Breast epithelium (tissue), 4 donors: ENCODE measurements at regions not wholly inside any gene's neighbourhood (a gene's known extent, or its start where the extent isn't known, plus 50 kb on each side); places are given as distances from the start of the nearest gene placed in this dataset.
A peak's percentile ranks its signal among the peaks of the same experiment; 100 is the strongest.

Source experiments
- DNase-seq, 2 donors: peaks; one replicate each; pipeline ENCODE4 v3.0.0-alpha.2; 2019; ENCODE audit warnings: low spot score in 2 of 2
- H3K27ac ChIP-seq, 2 donors: fragments of 200-600 bp; sonication (generic) in 1 of 2; one replicate each; pipeline ENCODE4 v1.5.1; 2016 to 2019; ENCODE audit warnings: mild to moderate bottlenecking in 1 of 2
- H3K27me3 ChIP-seq, 2 donors: fragments of 200-600 bp; sonication (generic) in 1 of 2; one replicate each; pipeline versions ENCODE4 v1.5.1 to v1.6.0; 2017 to 2019; ENCODE audit warnings: control low read depth in 1 of 2, mild to moderate bottlenecking in 1 of 2
- H3K36me3 ChIP-seq: fragments of 200-600 bp; one replicate; pipeline ENCODE4 v1.5.1; 2019
- H3K4me1 ChIP-seq, 2 donors: fragments of 200-600 bp; sonication (generic); one replicate each; pipeline ENCODE4 v1.5.1; 2016 to 2019; ENCODE audit warnings: control low read depth in 1 of 2
- H3K4me3 ChIP-seq, 3 donors: fragments of 200-600 bp; sonication (generic); 1 replicate in 2 of 3; 2 replicates in 1 of 3; pipeline ENCODE4 v1.5.1; 2016 to 2019; ENCODE audit warnings: mild to moderate bottlenecking in 3 of 3, moderate library complexity in 2 of 3
- H3K9me3 ChIP-seq, 2 donors: fragments of 200-600 bp; sonication (generic) in 1 of 2; one replicate each; pipeline ENCODE4 v1.5.1; 2016 to 2019; ENCODE audit warnings: control low read depth in 1 of 2
- POLR2A ChIP-seq: fragments of 450-650 bp; IDR thresholded peaks from one replicate; pipeline ENCODE4 v1.6.1; 2016; ENCODE audit warnings: antibody characterized with exemption, mild to moderate bottlenecking, moderate library complexity
- POLR2AphosphoS5 ChIP-seq, 3 donors: sonication (generic); formaldehyde crosslinking; IDR thresholded peaks; one replicate each; pipeline ENCODE4 v1.6.1; 2017; ENCODE audit warnings: antibody characterized with exemption in 3 of 3
- intact Hi-C: fragments of 100-400 bp; cut with DNase I; formaldehyde crosslinking; loops from one replicate; pipeline ENCODE4 v1.15.1; 2023; ENCODE audit warnings: low total_unique reads
- TF ChIP-seq, protein P1 (sequence below), 3 donors: fragments of 450-650 bp; IDR thresholded peaks; one replicate each; pipeline ENCODE4 v1.5.1; 2016 to 2017; ENCODE audit warnings: antibody characterized with exemption in 3 of 3, mild to moderate bottlenecking in 3 of 3, moderate library complexity in 3 of 3

DNA sequence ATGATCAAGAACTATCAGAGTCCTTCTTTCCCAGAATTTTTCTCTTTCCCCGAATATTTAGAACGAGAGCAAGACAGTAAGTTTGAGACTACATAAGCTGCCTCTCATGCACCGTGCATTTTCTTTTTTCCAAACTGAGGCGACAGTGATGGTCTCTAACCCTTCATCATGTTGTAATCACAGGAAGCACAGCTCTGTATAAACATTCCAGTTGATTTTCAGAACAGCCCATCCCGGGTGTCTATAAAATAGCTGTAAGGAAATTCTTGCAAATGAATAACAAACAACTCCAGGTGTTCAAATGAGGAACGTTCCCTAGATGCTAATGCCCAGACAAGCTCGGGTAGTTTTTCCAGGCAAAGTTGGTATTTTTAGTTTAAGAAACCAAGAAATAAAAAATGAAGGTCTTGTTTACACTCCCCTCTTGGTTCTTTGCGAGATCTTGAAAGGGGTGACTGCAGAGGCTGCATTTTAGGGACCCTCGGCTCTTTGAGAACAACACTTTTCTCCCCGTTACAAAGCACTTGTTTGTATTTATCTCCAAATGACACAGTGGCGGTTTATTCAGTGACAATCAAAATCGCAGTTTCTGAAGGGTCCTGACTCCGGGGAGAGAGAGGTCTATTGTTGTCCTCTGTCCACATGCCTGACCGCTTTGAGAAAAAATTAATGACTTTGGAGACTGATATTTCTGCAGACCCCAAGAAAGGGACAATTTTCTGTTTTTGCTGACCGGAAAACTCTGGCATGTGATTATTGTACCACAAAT is 101.1 kb upstream of the NCK2 start:
- DNase-seq = no peak
- no peaks in the 10 kb centered on the region for H3K9me3 ChIP-seq
- no peaks in the 10 kb centered on the region for H3K36me3 ChIP-seq
- intact Hi-C loops = no loop called here
- peak overlapping the region in 1 of 3 donors; percentile 33 for H3K4me3 ChIP-seq
- no peak for TF ChIP-seq POLR2AphosphoS5 (IDR thresholded peaks at IDR 0.05)
- TF ChIP-seq, protein P1, sequence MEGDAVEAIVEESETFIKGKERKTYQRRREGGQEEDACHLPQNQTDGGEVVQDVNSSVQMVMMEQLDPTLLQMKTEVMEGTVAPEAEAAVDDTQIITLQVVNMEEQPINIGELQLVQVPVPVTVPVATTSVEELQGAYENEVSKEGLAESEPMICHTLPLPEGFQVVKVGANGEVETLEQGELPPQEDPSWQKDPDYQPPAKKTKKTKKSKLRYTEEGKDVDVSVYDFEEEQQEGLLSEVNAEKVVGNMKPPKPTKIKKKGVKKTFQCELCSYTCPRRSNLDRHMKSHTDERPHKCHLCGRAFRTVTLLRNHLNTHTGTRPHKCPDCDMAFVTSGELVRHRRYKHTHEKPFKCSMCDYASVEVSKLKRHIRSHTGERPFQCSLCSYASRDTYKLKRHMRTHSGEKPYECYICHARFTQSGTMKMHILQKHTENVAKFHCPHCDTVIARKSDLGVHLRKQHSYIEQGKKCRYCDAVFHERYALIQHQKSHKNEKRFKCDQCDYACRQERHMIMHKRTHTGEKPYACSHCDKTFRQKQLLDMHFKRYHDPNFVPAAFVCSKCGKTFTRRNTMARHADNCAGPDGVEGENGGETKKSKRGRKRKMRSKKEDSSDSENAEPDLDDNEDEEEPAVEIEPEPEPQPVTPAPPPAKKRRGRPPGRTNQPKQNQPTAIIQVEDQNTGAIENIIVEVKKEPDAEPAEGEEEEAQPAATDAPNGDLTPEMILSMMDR (IDR thresholded peaks at IDR 0.05) = no peak
- TF ChIP-seq POLR2A = no peak
- no peaks in the 10 kb centered on the region for H3K27me3 ChIP-seq
- no peak overlapping the region for H3K27ac ChIP-seq
- H3K4me1 ChIP-seq = no peaks in the 10 kb centered on the region

DNA sequence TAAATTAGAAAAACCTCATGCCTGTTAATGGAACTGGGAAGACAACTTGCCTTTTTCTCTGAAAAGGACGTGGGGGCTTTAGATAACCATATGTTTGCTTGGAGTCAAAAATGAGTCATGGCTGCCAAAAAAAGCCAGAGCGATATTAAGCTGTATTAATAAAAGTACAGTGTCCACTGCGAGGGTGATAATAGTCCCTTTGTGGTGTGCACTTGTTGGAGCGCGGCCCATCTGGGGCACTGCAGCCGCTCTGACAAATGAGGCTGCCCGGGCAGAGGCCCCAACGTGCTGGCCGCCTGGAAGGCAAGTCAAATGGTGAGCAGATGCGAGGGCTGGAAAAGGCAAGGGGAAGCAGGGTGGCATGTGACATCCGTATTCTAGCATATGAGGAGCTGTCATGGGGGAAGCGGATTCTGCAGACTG is 103.3 kb upstream of the NCK2 start:
- intact Hi-C loops = no loop called here
- H3K36me3 ChIP-seq = no peaks in the 10 kb centered on the region

DNA sequence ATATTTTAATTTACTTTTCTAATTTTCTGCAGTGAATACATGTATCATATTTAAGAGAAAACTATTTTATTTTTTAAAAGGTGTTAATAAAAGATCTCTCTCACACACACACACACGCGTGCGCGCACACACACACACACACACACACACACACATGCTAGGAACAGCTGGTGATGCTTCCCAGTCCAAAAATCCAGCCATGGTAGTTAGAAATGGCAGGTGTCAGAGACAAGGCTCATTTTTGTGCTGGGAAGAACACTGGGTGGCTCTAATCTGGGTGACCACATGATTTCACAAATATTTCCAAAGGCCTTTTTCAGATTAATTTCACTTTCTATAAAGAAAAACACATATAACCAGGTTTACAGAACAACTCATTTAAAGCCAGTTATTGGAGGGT is 104.5 kb upstream of the NCK2 start:
- TF ChIP-seq POLR2AphosphoS5 (IDR thresholded peaks at IDR 0.05) (no peak), POLR2A (no peak)
- TF ChIP-seq, protein P1 (IDR thresholded peaks at IDR 0.05) = no peak
- Histone ChIP-seq H3K27ac (no peak overlapping the region), H3K36me3 (no peaks in the 10 kb centered on the region), H3K4me3 (no peak overlapping the region), H3K27me3 (no peaks in the 10 kb centered on the region), H3K4me1 (no peaks in the 10 kb centered on the region), H3K9me3 (no peaks in the 10 kb centered on the region)
- intact Hi-C loops = no loop called here
- no peak for DNase-seq

More for the DNA sequence above, 103.3 kb upstream of the NCK2 start:
- DNase-seq = no peak
- Histone ChIP-seq H3K4me1 (no peaks in the 10 kb centered on the region), H3K9me3 (no peaks in the 10 kb centered on the region), H3K27me3 (no peaks in the 10 kb centered on the region), H3K27ac (no peak overlapping the region), H3K4me3 (no peak overlapping the region)
- TF ChIP-seq, protein P1 (IDR thresholded peaks at IDR 0.05) = no peak
- TF ChIP-seq POLR2AphosphoS5 (IDR thresholded peaks at IDR 0.05) = no peak
- TF ChIP-seq POLR2A = no peak

DNA sequence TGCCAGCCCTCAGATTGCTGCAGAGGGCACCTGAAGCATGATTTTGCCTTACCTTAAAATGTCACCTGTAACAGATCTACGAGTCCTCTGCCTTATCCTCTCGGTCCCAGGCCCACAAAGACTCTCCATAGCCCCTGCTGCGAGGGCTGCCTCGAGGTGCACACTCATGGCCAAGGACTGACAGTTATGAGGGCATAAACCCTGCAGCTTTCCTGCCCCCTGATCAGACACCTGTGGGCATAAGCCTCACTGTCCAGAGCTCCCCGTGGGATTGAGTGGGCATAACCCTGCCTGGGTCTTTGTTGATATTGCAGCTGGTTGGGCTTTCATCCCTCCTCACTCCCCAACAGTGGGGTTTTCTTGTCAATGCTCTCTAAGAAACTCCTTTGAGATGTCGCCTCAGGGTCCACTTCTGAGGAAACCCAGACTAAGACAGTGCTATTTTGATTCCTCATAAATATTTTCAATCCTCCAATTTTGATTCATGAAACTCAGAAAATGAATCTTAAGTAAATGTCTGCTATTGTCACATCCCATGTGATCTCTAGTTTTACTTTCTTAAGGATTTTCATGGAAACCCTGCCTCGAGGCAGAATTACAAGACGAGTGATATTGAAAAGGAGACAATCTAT is 108.5 kb upstream of the NCK2 start:
- H3K36me3 ChIP-seq = no peaks in the 10 kb centered on the region
- no peak for DNase-seq
- H3K27me3 ChIP-seq = no peaks in the 10 kb centered on the region
- intact Hi-C loops = no loop called here
- TF ChIP-seq POLR2A = no peak
- TF ChIP-seq, protein P1 (IDR thresholded peaks at IDR 0.05) = no peak
- TF ChIP-seq POLR2AphosphoS5 (IDR thresholded peaks at IDR 0.05) = no peak
- no peak overlapping the region for H3K27ac ChIP-seq
- H3K9me3 ChIP-seq = no peaks in the 10 kb centered on the region
- no peak overlapping the region for H3K4me3 ChIP-seq
- no peaks in the 10 kb centered on the region for H3K4me1 ChIP-seq

DNA sequence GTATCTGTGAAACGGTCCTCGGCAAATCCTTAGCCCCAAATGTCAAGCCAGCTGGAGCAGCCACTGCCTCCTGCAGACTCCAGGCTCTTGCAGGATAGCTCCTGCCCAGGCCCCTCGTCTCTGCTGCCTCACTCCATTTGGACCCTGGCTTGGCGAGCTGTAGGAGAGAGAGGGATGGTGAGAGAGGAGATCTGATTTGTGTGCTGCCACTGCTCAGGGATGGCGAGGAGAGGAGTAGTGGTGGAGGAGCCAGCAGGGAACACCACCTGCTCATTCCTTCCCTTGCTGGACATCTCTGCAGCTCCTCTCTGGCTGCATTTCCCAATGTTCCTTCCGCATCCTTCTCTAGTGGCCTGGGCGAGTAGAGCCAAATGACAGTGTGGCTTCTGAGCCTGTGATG is 109.1 kb upstream of the NCK2 start:
- TF ChIP-seq POLR2A = no peak
- TF ChIP-seq, protein P1 (IDR thresholded peaks at IDR 0.05) = no peak
- TF ChIP-seq POLR2AphosphoS5 (IDR thresholded peaks at IDR 0.05) = no peak
- intact Hi-C loops = no loop called here

More for the DNA sequence above, 109.1 kb upstream of the NCK2 start:
- H3K36me3 ChIP-seq = no peaks in the 10 kb centered on the region
- H3K27me3 ChIP-seq = no peaks in the 10 kb centered on the region
- no peak overlapping the region for H3K4me3 ChIP-seq
- no peaks in the 10 kb centered on the region for H3K4me1 ChIP-seq
- no peak for DNase-seq
- H3K9me3 ChIP-seq = no peaks in the 10 kb centered on the region
- no peak overlapping the region for H3K27ac ChIP-seq
